HepG2 (cell line): ENCODE measurements at regions not wholly inside any gene's neighbourhood (a gene's known extent, or its start where the extent isn't known, plus 50 kb on each side); places are given as distances from the start of the nearest gene placed in this dataset.

Experiments used
- ATAC-seq: fragments of 200-7000 bp; cut with Tn5 transposase; 3 replicates; pipeline ENCODE4 v1.9.1; 2020; ENCODE audit warnings: mild to moderate bottlenecking, moderate library complexity
- BruUV-seq: library from RNA; stranded (reverse); fragments of 400-500 nt; replicated peaks from 2 replicates; lab custom pipeline; 2021; lab: Mats Ljungman, UMichigan
- CTCF ChIA-PET: fragments of 300-600 bp; formaldehyde crosslinking; extraction: SDS; loops from one replicate; lab custom pipeline; 2021; ENCODE audit warnings: low total read pairs, inconsistent platforms, low intra/inter-chr PET ratio; lab: Yijun Ruan, JAX
- POLR2A ChIA-PET: fragments of 350-600 bp; sonication (Branson Sonifier 250); formaldehyde crosslinking; loops from one replicate; lab custom pipeline; 2020; ENCODE audit warnings: antibody characterized with exemption, inconsistent platforms; lab: Yijun Ruan, JAX
- DNase-seq: peaks from one replicate; pipeline ENCODE4 v3.0.0-alpha.2; 2015; ENCODE audit warnings: low spot score
- FAIRE-seq: peaks from 3 replicates; lab custom pipeline; 2011; peaks lifted over from hg19 to GRCh38; lab: Jason Lieb, UNC
- H2AFZ ChIP-seq: one replicate; pipeline ENCODE4 v1.6.1; 2011; ENCODE audit warnings: low read length, inconsistent platforms
- H3K27ac ChIP-seq: fragments of 300-600 bp; 3 replicates; pipeline ENCODE4 v1.8.0; 2011; ENCODE audit warnings: mixed run types, mild to moderate bottlenecking, mixed read lengths, low read length, inconsistent platforms; ENCODE audit not compliant: insufficient read depth; ENCODE audit errors: extremely low read length
- H3K27me3 ChIP-seq, 2 experiments: fragments of 200-600 bp in 1 of 2; 2 replicates in 1 of 2; 3 replicates in 1 of 2; pipeline versions ENCODE4 v1.6.0 to v1.8.0; 2011; ENCODE audit warnings: low read length in 2 of 2, mild to moderate bottlenecking in 2 of 2, moderate library complexity in 2 of 2, inconsistent platforms in 1 of 2; ENCODE audit not compliant: insufficient read depth in 2 of 2, control insufficient read depth in 1 of 2
- H3K36me3 ChIP-seq, 2 experiments: fragments of 200-600 bp in 1 of 2; replicated peaks in 1 of 2; 2 replicates in 1 of 2; 3 replicates in 1 of 2; pipeline versions ENCODE4 v1.5.1 to v1.8.0; 2011; ENCODE audit warnings: low read length in 2 of 2, inconsistent platforms in 1 of 2; ENCODE audit not compliant: insufficient read depth in 2 of 2, control insufficient read depth in 1 of 2
- H3K4me1 ChIP-seq: 2 replicates; pipeline ENCODE4 v1.5.1; 2012; ENCODE audit warnings: low read length, inconsistent platforms; ENCODE audit not compliant: insufficient read depth
- H3K4me2 ChIP-seq: 2 replicates; pipeline ENCODE4 v1.6.0; 2011; ENCODE audit warnings: low read depth, low read length, inconsistent platforms
- H3K4me3 ChIP-seq, 3 experiments: fragments of 200-600 bp in 1 of 3; sonication (generic), shearing (Covaris generic) in 1 of 3; replicated peaks in 1 of 3; 2 replicates each; pipeline ENCODE4 v1.5.1; 2011 to 2016; ENCODE audit warnings: low read length in 3 of 3, inconsistent platforms in 2 of 3, low read depth in 2 of 3, mild to moderate bottlenecking in 2 of 3, control low read depth in 1 of 3, mixed read lengths in 1 of 3; ENCODE audit not compliant: insufficient read depth in 1 of 3
- H3K79me2 ChIP-seq: one replicate; pipeline ENCODE4 v1.6.1; 2011; ENCODE audit warnings: low read length, inconsistent platforms; ENCODE audit not compliant: insufficient read depth
- H3K9ac ChIP-seq: 2 replicates; pipeline ENCODE4 v1.6.0; 2011; ENCODE audit warnings: mild to moderate bottlenecking, low read depth, low read length, inconsistent platforms; ENCODE audit not compliant: insufficient read depth
- H3K9me3 ChIP-seq: 2 replicates; pipeline ENCODE4 v1.5.1; 2012; ENCODE audit warnings: mild to moderate bottlenecking, low read length
- H4K20me1 ChIP-seq: 2 replicates; pipeline ENCODE4 v1.6.0; 2011; ENCODE audit warnings: inconsistent platforms, mild to moderate bottlenecking, low read length, moderate library complexity; ENCODE audit not compliant: insufficient read depth
- FOXM1 ChIP-seq: sonication (generic); formaldehyde crosslinking; IDR thresholded peaks from 2 replicates; pipeline ENCODE4 v1.5.0; 2020; ENCODE audit warnings: missing genetic modification reagents
- HES4 ChIP-seq: sonication (generic); formaldehyde crosslinking; IDR thresholded peaks from 2 replicates; pipeline ENCODE4 v1.9.0; 2021; ENCODE audit warnings: mild to moderate bottlenecking, missing genetic modification reagents, borderline replicate concordance
- TGIF2 ChIP-seq: IDR thresholded peaks from 2 replicates; pipeline ENCODE4 v1.6.1; 2016; ENCODE audit warnings: control low read depth, missing compliant biosample characterization
- XBP1 ChIP-seq: sonication (generic); formaldehyde crosslinking; IDR thresholded peaks from 2 replicates; pipeline ENCODE4 v1.5.0; 2020; ENCODE audit warnings: missing genetic modification reagents
- ZFP1 ChIP-seq: IDR thresholded peaks from 2 replicates; pipeline ENCODE4 v1.6.1; 2016
- ZNF678 ChIP-seq: sonication (generic); formaldehyde crosslinking; IDR thresholded peaks from 2 replicates; pipeline ENCODE4 v1.4.0; 2020; ENCODE audit warnings: mild to moderate bottlenecking, missing genetic modification reagents
- ZNF724P ChIP-seq: sonication (generic); formaldehyde crosslinking; IDR thresholded peaks from 2 replicates; pipeline ENCODE4 v1.8.0; 2022; ENCODE audit warnings: missing genetic modification reagents, borderline replicate concordance
- ZNF775 ChIP-seq: sonication (generic); formaldehyde crosslinking; IDR thresholded peaks from 2 replicates; pipeline ENCODE4 v1.4.0; 2020; ENCODE audit warnings: missing genetic modification reagents, mild to moderate bottlenecking, moderate library complexity, borderline replicate concordance
- WGBS: methylation state at CpG from one replicate; pipeline ENCODE4 v1.1.6; 2017; ENCODE audit warnings: low lambda C conversion rate; 5-methylcytosine and 5-hydroxymethylcytosine counted together
- in situ Hi-C: cut with HindIII; loops from 2 replicates; pipeline ENCODE4 v1.10.0; 2017; ENCODE audit warnings: low pct_unique_long_range_greater_than_20kb; ENCODE audit not compliant: extremely low pct_ligation_motif_present
- intact Hi-C: fragments of 100-400 bp; cut with micrococcal nuclease; formaldehyde crosslinking; loops from one replicate; pipeline ENCODE4 v1.10.0; 2022; ENCODE audit not compliant: unreplicated experiment
- TF ChIP-seq, protein P1 (sequence below): sonication (generic); formaldehyde crosslinking; IDR thresholded peaks from 2 replicates; pipeline ENCODE4 v1.5.0; 2020; ENCODE audit warnings: mild to moderate bottlenecking, missing genetic modification reagents

DNA sequence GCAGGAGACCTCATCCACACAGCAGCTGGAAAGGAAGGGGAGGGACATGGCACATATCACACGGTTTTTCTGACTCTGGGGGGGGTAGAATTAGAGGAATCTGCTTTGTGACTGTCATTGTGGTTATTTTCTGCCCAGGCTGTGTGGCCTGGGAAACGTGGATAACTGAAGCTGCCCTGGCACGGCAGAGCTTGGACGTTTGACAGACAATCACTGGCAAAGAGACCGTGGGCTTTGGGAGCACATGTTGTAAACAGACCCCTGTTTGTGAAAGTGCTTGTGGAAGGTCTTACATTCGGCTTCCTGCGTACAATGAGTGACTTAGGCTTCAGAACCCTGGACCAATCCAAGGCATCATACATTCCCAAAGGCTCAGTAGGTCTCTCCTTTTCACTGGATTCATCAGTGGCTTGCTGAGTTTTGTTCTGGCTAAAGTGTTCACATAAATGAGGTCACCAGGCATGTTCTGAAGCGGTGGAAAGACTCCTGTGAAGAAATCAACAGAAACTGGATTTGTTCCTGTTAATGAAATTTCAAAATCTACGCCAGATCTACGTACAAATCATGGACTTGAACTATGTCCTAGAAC is 188.2 kb downstream of the TEX36 start:
- Histone ChIP-seq H3K79me2 (no peaks in the 10 kb centered on the region), H3K27ac (no peak overlapping the region), H3K4me1 (no peaks in the 10 kb centered on the region), H2AFZ (no peak overlapping the region), H3K4me2 (no peak overlapping the region), H3K36me3 (no peaks in the 10 kb centered on the region), H3K9ac (no peak overlapping the region), H3K4me3 (no peak overlapping the region), H3K27me3 (peaks cover 1 to 16% of the 10 kb centered on the region in 2 experiments; a peak in 2 of 5 replicates), H4K20me1 (no peaks in the 10 kb centered on the region), H3K9me3 (no peaks in the 10 kb centered on the region)
- FAIRE-seq (no peak), ATAC-seq (no peak), DNase-seq (no peak)
- BruUV-seq: no TSS peak
- CTCF ChIA-PET: no interaction called here
- POLR2A ChIA-PET: no interaction called here
- WGBS: 6% methylated on average over 7 of the region's 10 CpGs
- TF ChIP-seq ZNF724P (CRISPR knock-in tag): no peak
- intact Hi-C loops (no loop called here), in situ Hi-C loops (no loop called here)

DNA sequence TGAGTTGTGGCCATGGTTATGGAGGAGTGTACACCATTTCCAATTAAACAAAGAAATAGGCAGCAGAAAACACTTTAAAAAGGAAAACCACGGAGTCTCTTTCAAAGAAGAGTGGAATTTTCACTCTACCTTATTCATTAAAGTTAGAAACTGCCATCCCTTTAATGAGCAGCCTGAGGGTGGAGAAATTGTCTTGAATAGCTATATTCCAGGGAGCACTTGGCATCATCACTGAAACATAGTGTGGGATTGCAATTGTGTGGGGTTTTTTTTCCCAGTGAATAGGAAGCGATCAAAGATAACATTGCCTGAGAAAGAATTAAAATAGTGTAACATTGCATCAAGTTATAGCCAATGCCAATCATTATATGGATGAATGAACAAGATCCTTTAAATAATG is 191.6 kb downstream of the TEX36 start:
- FAIRE-seq (no peak), DNase-seq (no peak), ATAC-seq (no peak)
- Histone ChIP-seq H3K4me1 (no peaks in the 10 kb centered on the region), H3K27me3 (peaks cover 1 to 15% of the 10 kb centered on the region in 2 experiments; a peak in 2 of 5 replicates), H3K4me2 (no peak overlapping the region), H3K4me3 (no peak overlapping the region), H3K36me3 (no peaks in the 10 kb centered on the region), H3K9me3 (no peaks in the 10 kb centered on the region), H3K79me2 (no peaks in the 10 kb centered on the region), H4K20me1 (no peaks in the 10 kb centered on the region), H3K27ac (no peak overlapping the region), H2AFZ (no peak overlapping the region), H3K9ac (no peak overlapping the region)
- CTCF ChIA-PET: no interaction called here
- in situ Hi-C loops (no loop called here), intact Hi-C loops (no loop called here)
- WGBS: 4% methylated on average over 2 of the region's 2 CpGs
- POLR2A ChIA-PET: no interaction called here
- TF ChIP-seq ZNF775 (CRISPR knock-in tag) (no peak), ZNF678 (CRISPR knock-in tag) (no peak), FOXM1 (no peak), HES4 (CRISPR knock-in tag) (no peak), XBP1 (no peak), ZFP1 (CRISPR knock-in tag) (no peak), TGIF2 (no peak)
- TF ChIP-seq, protein P1, sequence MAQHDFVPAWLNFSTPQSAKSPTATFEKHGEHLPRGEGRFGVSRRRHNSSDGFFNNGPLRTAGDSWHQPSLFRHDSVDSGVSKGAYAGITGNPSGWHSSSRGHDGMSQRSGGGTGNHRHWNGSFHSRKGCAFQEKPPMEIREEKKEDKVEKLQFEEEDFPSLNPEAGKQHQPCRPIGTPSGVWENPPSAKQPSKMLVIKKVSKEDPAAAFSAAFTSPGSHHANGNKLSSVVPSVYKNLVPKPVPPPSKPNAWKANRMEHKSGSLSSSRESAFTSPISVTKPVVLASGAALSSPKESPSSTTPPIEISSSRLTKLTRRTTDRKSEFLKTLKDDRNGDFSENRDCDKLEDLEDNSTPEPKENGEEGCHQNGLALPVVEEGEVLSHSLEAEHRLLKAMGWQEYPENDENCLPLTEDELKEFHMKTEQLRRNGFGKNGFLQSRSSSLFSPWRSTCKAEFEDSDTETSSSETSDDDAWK: no peak
- no TSS peak for BruUV-seq
